BJ (cell line): ENCODE measurements at regions not wholly inside any gene's neighbourhood (a gene's known extent, or its start where the extent isn't known, plus 50 kb on each side); places are given as distances from the start of the nearest gene placed in this dataset.

Experiments used
- CTCF ChIA-PET: fragments of 350-600 bp; formaldehyde crosslinking; extraction: SDS; loops from one replicate; lab custom pipeline; 2021; ENCODE audit warnings: antibody characterized with exemption, inconsistent platforms; lab: Yijun Ruan, JAX
- POLR2A ChIA-PET: fragments of 300-600 bp; sonication (Branson Sonifier 250); formaldehyde crosslinking; extraction: SDS; loops from one replicate; lab custom pipeline; 2021; ENCODE audit warnings: antibody characterized with exemption; lab: Charles Lee
- DNase-seq: peaks from one replicate; pipeline ENCODE4 v3.0.0-alpha.2; 2011; ENCODE audit warnings: low read depth
- H3K27me3 ChIP-seq: 2 replicates; pipeline ENCODE4 v1.6.0; 2011; ENCODE audit warnings: low read length; ENCODE audit not compliant: control insufficient read depth, insufficient read depth
- H3K36me3 ChIP-seq: 2 replicates; pipeline ENCODE4 v1.5.1; 2011; ENCODE audit warnings: low read length; ENCODE audit not compliant: control insufficient read depth, insufficient read depth
- H3K4me3 ChIP-seq: 2 replicates; pipeline ENCODE4 v1.5.1; 2011; ENCODE audit warnings: low read depth, mild to moderate bottlenecking, control low read depth, low read length
- TF ChIP-seq, protein P1 (sequence below): IDR thresholded peaks from 2 replicates; pipeline ENCODE4 v1.5.1; 2011; ENCODE audit warnings: low read depth, mild to moderate bottlenecking, control low read depth, inconsistent platforms, low read length, moderate library complexity; ENCODE audit not compliant: insufficient read depth

DNA sequence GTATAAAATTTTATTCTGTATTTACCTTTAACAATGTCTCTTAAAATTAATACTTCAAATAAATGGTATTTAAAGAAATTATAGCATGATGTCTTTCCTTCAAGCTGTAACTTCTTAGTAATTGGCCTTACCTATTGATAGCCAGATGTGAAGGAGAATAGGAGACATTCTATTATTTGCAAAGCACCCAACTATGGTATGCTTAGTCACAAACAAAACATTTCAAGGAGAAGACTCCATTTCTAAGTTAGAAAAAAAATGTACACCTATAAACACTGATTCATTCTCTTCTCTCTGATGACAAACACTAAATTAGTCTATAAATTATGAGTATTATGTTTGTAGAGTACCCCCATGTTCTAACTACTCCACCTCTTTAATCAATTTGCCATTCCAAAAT, 66.4 kb downstream of the NKX6-1 start:
- ChIA-PET CTCF (no interaction called here), POLR2A (no interaction called here)
- TF ChIP-seq, protein P1, sequence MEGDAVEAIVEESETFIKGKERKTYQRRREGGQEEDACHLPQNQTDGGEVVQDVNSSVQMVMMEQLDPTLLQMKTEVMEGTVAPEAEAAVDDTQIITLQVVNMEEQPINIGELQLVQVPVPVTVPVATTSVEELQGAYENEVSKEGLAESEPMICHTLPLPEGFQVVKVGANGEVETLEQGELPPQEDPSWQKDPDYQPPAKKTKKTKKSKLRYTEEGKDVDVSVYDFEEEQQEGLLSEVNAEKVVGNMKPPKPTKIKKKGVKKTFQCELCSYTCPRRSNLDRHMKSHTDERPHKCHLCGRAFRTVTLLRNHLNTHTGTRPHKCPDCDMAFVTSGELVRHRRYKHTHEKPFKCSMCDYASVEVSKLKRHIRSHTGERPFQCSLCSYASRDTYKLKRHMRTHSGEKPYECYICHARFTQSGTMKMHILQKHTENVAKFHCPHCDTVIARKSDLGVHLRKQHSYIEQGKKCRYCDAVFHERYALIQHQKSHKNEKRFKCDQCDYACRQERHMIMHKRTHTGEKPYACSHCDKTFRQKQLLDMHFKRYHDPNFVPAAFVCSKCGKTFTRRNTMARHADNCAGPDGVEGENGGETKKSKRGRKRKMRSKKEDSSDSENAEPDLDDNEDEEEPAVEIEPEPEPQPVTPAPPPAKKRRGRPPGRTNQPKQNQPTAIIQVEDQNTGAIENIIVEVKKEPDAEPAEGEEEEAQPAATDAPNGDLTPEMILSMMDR: no peak
- Histone ChIP-seq H3K27me3 (no peaks in the 10 kb centered on the region), H3K36me3 (no peaks in the 10 kb centered on the region), H3K4me3 (no peak overlapping the region)
- DNase-seq: no peak

DNA sequence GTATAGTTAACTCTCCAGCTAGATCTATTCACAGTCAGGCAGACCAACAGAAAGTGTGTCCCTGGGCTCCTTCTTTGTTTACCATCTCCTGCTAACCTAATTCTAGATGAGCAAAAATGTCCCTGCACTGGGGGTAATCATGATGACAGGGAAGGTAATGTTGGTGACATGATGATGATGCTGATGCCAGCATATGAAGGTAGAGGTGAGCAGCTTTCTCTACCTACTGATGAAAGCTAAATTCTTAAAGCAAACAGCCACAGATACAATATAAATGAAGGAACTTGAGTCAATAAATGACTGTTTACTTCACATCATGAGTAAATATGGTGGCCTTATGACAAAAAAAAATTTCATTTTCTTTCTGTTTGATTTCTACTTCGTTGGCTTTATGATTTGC, 78.5 kb downstream of the NKX6-1 start:
- ChIA-PET POLR2A (no interaction called here), CTCF (no interaction called here)
- no peak overlapping the region for H3K4me3 ChIP-seq
- H3K27me3 ChIP-seq: no peaks in the 10 kb centered on the region
- TF ChIP-seq, protein P1: no peak
- DNase-seq: no peak
- no peaks in the 10 kb centered on the region for H3K36me3 ChIP-seq

DNA sequence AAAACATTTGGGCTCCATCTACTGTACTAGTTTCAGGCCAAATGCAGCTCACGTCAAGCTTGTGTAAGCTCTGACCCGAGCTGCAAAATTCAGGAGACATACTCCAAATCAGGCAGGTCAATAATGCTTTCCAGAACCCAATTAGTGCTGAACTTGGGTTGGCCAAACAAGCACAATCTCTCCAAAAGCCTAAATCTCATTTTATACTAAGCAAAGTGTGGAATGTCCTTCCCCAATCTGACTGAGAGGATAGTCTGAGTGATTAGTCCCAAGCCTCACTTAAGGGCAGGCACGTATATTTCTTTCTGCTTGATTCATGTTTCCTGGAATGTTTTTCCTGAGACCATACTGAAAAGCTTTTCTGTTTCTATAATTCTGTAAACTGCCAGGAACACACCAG, 79.9 kb downstream of the NKX6-1 start:
- Histone ChIP-seq H3K27me3 (no peaks in the 10 kb centered on the region), H3K36me3 (no peaks in the 10 kb centered on the region), H3K4me3 (no peak overlapping the region)
- TF ChIP-seq, protein P1: no peak
- CTCF ChIA-PET: interaction anchor here (0.6 to 0.9 kb wide), 2 partner anchors 10 to 301 kb away, joined by 3 read pairs; no protein-coding TSS in a partner anchor
- POLR2A ChIA-PET: no interaction called here
- no peak for DNase-seq

DNA sequence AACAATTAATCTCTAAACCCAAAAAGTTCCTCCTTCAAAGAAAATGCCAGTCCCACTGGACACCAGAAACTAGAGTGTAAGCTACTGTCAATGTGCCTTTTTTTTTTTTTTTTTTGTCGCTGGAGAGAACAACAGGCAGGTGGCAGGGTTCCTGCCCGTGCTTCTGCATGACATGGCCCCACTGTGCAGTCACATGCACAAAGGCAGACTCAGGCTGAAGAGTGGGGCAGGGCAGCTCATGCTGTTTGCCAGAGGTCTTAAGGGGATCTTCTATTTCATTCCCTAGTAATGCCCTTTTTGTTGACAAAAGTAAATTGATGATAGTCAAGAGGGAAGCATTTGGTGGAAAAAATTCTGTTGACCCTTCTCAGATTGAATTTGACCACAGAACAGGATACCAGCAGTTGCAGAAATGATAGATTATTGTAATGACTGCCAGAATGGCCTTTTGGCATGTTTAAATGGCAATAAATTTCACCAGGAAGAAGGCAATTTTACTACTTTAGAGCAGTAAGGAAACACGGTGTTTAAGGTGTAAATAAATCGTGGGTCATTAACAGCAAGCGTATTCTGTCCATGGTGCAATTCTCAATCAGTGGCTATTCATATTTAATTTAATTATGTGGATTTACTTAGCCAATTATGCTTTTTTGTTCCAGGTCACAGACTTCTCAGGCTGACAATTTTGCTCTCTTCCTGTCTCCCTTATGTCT, 80.9 kb downstream of the NKX6-1 start:
- no peaks in the 10 kb centered on the region for H3K36me3 ChIP-seq

DNA sequence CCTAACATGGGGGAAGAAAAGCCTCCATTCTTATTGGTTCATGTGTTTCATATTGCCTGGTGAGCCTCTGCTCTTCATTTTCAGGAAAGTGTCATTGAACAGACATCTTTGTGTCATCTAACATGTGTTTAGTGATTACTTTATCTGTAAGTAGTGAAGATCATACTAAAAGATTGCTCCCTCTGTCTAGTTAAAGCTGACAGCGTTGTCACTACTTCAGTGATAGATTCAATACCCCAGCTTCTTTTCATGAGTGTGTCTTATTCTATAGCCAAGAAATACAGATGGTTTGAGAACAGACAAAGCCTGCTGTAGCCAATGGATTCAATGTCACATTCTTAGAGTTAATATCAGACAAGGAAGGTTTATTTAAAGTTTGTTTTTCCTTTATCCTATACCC, 85.1 kb downstream of the NKX6-1 start:
- CTCF ChIA-PET: no interaction called here
- POLR2A ChIA-PET: no interaction called here
- no peak overlapping the region for H3K4me3 ChIP-seq
- H3K36me3 ChIP-seq: no peaks in the 10 kb centered on the region
- H3K27me3 ChIP-seq: no peaks in the 10 kb centered on the region
- TF ChIP-seq, protein P1: no peak
- no peak for DNase-seq

More for the DNA sequence above, 80.9 kb downstream of the NKX6-1 start:
- TF ChIP-seq, protein P1: no peak
- Histone ChIP-seq H3K4me3 (no peak overlapping the region), H3K27me3 (no peaks in the 10 kb centered on the region)
- ChIA-PET POLR2A (no interaction called here), CTCF (no interaction called here)
- DNase-seq: no peak
